DND-41 (cell line): ENCODE measurements at regions not wholly inside any gene's neighbourhood (a gene's known extent, or its start where the extent isn't known, plus 50 kb on each side); places are given as distances from the start of the nearest gene placed in this dataset.

ENCODE experiments used
- ATAC-seq: fragments of 200-7000 bp; cut with Tn5 transposase; 3 replicates; pipeline ENCODE4 v1.9.1; 2021; ENCODE audit warnings: low read depth; ENCODE audit not compliant: insufficient read depth
- DNase-seq: peaks from one replicate; pipeline ENCODE4 v3.0.0-alpha.2; 2020
- H2AFZ ChIP-seq: 2 replicates; pipeline ENCODE4 v1.6.0; 2012; ENCODE audit warnings: low read depth, low read length
- H3K27ac ChIP-seq: 2 replicates; pipeline ENCODE4 v1.5.1; 2012; ENCODE audit warnings: low read length, inconsistent platforms
- H3K27me3 ChIP-seq: fragments of 200-600 bp; sonication (generic); 2 replicates; pipeline ENCODE4 v1.6.0; 2012; ENCODE audit warnings: low read length, mild to moderate bottlenecking, inconsistent platforms; ENCODE audit not compliant: insufficient read depth, poor library complexity
- H3K36me3 ChIP-seq: 2 replicates; pipeline ENCODE4 v1.5.1; 2012; ENCODE audit warnings: low read length, inconsistent platforms; ENCODE audit not compliant: insufficient read depth
- H3K4me1 ChIP-seq: 2 replicates; pipeline ENCODE4 v1.5.1; 2012; ENCODE audit warnings: mild to moderate bottlenecking, low read length; ENCODE audit not compliant: insufficient read depth
- H3K4me2 ChIP-seq: 2 replicates; pipeline ENCODE4 v1.6.0; 2012; ENCODE audit warnings: mild to moderate bottlenecking, moderate library complexity, low read length, inconsistent platforms; ENCODE audit not compliant: insufficient read depth
- H3K4me3 ChIP-seq, 2 experiments: fragments of 200-600 bp in 1 of 2; shearing (Covaris generic) in 1 of 2; 2 replicates each; pipeline ENCODE4 v1.5.1; 2012 to 2016; ENCODE audit warnings: inconsistent platforms in 2 of 2, low read length in 2 of 2, mild to moderate bottlenecking in 2 of 2, low read depth in 1 of 2, moderate library complexity in 1 of 2
- H3K79me2 ChIP-seq: 2 replicates; pipeline ENCODE4 v1.6.0; 2012; ENCODE audit warnings: low read length, inconsistent platforms; ENCODE audit not compliant: insufficient read depth
- H3K9ac ChIP-seq: 2 replicates; pipeline ENCODE4 v1.6.0; 2012; ENCODE audit warnings: low read depth, mild to moderate bottlenecking, inconsistent platforms, low read length, moderate library complexity
- H3K9me3 ChIP-seq: 2 replicates; pipeline ENCODE4 v1.5.1; 2012; ENCODE audit warnings: low read length, moderate library complexity, mild to moderate bottlenecking, inconsistent platforms; ENCODE audit not compliant: insufficient read depth, severe bottlenecking
- H4K20me1 ChIP-seq: 2 replicates; pipeline ENCODE4 v1.6.0; 2012; ENCODE audit warnings: low read length; ENCODE audit not compliant: insufficient read depth
- CTCF ChIP-seq: IDR thresholded peaks from 2 replicates; pipeline ENCODE4 v1.5.1; 2012; ENCODE audit warnings: borderline replicate concordance, low read length, moderate library complexity, mild to moderate bottlenecking; ENCODE audit not compliant: poor library complexity, severe bottlenecking; ENCODE audit errors: extremely low read depth
- EZH2 ChIP-seq: IDR thresholded peaks from 3 replicates; pipeline ENCODE4 v1.6.1; 2012; ENCODE audit warnings: borderline replicate concordance, low read depth, mild to moderate bottlenecking, moderate library complexity, low read length, inconsistent platforms; ENCODE audit not compliant: severe bottlenecking

- Histone ChIP-seq H3K9me3 (peaks cover 5% of the 10 kb centered on the region), H4K20me1 (no peaks in the 10 kb centered on the region), H3K27me3 (no peaks in the 10 kb centered on the region), H3K79me2 (no peaks in the 10 kb centered on the region), H2AFZ (no peak overlapping the region), H3K4me3 (no peak overlapping the region), H3K4me2 (no peak overlapping the region), H3K4me1 (no peaks in the 10 kb centered on the region), H3K27ac (no peak overlapping the region), H3K36me3 (no peaks in the 10 kb centered on the region), H3K9ac (no peak overlapping the region)
- ATAC-seq: no peak
- DNase-seq: no peak
- TF ChIP-seq EZH2 (no peak), CTCF (no peak)
These were observed 373.9 kb downstream of the TSN start for GRCh38 chr2:122129399-122129798.

GRCh38 chr2:122132147-122132691, 376.8 kb downstream of the TSN start:
- no peaks in the 10 kb centered on the region for H4K20me1 ChIP-seq
- H3K9ac ChIP-seq: no peak overlapping the region
- DNase-seq (no peak), ATAC-seq (no peak)
- no peaks in the 10 kb centered on the region for H3K36me3 ChIP-seq
- no peaks in the 10 kb centered on the region for H3K79me2 ChIP-seq
- no peak for TF ChIP-seq EZH2
- no peak for TF ChIP-seq CTCF
- no peak overlapping the region for H3K4me2 ChIP-seq
- no peak overlapping the region for H3K27ac ChIP-seq
- H3K9me3 ChIP-seq: peaks cover 5% of the 10 kb centered on the region
- no peak overlapping the region for H2AFZ ChIP-seq
- H3K4me1 ChIP-seq: no peaks in the 10 kb centered on the region
- H3K4me3 ChIP-seq: no peak overlapping the region
- no peaks in the 10 kb centered on the region for H3K27me3 ChIP-seq

DNA sequence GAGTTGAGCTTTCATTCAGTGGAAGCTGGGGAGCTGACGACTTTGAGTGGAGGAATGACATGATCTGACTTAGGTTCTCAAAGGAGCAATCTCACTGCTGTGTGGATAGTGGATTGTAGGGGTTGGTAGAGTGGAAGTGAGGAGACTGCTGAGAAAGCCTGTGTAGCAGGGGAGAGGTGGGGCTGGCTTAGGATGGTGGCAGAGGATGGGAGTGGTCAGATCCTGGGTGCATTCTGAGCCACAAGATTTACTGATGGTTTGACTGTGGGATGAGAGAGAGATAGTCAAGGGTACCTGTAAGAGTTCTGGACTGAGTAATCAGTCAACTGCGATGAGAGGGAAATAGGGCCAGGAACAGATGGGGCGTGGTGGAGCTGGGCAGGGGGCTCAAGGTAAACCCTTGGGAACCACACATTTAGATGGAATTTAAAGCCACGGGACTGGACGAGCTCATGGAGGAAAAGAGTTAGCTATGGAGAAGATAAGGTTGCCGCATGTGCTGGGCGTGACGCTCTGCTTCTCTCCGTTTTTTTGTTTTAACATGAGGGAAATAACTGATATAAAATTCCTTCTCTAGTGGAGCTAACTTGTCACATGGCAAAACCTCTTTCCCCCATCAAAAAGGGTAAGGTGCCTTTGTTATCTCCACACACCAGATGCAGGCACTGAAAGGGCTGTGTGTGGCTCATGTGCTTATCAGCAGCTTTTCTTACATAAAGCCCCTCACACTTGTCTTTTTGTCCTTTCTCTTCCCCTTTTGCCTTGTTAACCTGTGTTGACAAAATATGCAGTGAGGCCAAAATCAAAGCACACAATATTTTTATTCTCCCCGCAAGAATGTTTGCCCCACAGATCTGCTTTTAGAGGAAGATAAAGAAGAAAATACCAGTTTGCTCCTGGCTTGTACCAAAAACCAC, 379.8 kb downstream of the TSN start:
- TF ChIP-seq EZH2 (no peak), CTCF (no peak)

DNA sequence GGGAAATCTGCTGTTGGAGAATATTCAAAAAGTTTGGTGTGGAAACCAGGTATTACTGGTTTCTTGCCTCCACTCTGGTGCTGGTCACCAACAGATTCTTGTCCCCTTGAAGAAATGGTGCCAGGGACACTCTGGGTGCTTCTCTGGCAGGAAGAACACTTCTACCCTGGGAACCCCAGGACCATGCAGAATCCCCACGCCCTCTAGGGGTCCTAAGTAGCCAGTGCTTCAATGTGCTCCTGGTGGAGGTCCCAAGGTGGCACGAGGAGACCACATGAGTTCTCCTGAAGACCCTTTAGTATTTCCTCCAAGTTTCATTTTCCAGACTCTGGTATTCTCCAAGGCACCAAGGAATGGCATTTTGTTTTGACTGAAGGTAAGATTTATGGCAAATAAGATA, 380.6 kb downstream of the TSN start:
- Histone ChIP-seq H2AFZ (no peak overlapping the region), H3K27ac (no peak overlapping the region)
- peak; percentile 81 for ATAC-seq

More for the DNA sequence above, 379.8 kb downstream of the TSN start:
- H3K4me1 ChIP-seq: no peaks in the 10 kb centered on the region
- no peak overlapping the region for H3K4me3 ChIP-seq
- H3K27me3 ChIP-seq: no peaks in the 10 kb centered on the region
- no peak overlapping the region for H3K27ac ChIP-seq
- H3K36me3 ChIP-seq: no peaks in the 10 kb centered on the region
- H3K79me2 ChIP-seq: no peaks in the 10 kb centered on the region
- H4K20me1 ChIP-seq: no peaks in the 10 kb centered on the region
- ATAC-seq (no peak), DNase-seq (no peak)
- no peak overlapping the region for H3K9ac ChIP-seq
- H3K9me3 ChIP-seq: no peaks in the 10 kb centered on the region
- no peak overlapping the region for H2AFZ ChIP-seq
- no peak overlapping the region for H3K4me2 ChIP-seq

More for the DNA sequence above, 380.6 kb downstream of the TSN start:
- Histone ChIP-seq H3K4me3 (no peak overlapping the region), H3K79me2 (no peaks in the 10 kb centered on the region), H4K20me1 (no peaks in the 10 kb centered on the region), H3K9me3 (no peaks in the 10 kb centered on the region), H3K4me1 (no peaks in the 10 kb centered on the region), H3K27me3 (no peaks in the 10 kb centered on the region), H3K9ac (no peak overlapping the region), H3K36me3 (no peaks in the 10 kb centered on the region), H3K4me2 (no peak overlapping the region)
- DNase-seq: peak; percentile 31
- TF ChIP-seq CTCF (peak; percentile 69), EZH2 (no peak)
